Kidney capillary endothelial cell (primary cell): ENCODE measurements at regions not wholly inside any gene's neighbourhood (a gene's known extent, or its start where the extent isn't known, plus 50 kb on each side); places are given as distances from the start of the nearest gene placed in this dataset.
"Not testable (repeated sequence)": the region's sequence is repeated elsewhere in the genome, so short reads cannot be mapped to it uniquely, and the experiment has no call there.

Experiments
- DNase-seq: peaks from one replicate; pipeline ENCODE4 v3.0.0-alpha.2; 2018; ENCODE audit warnings: low spot score

- no peak for DNase-seq
Measured at GRCh38 chr5:1748271-1748670, 51.4 kb downstream of the MRPL36 start.

GRCh38 chr5:1747803-1748085 lies 51.9 kb downstream of the MRPL36 start:
- no peak for DNase-seq

GRCh38 chr5:1747079-1747802 lies 52.4 kb downstream of the MRPL36 start:
- DNase-seq = no peak

- no peak for DNase-seq
Measured at GRCh38 chr5:1746371-1747078, 53.1 kb downstream of the MRPL36 start.

GRCh38 chr5:1745796-1746370 lies 53.8 kb downstream of the MRPL36 start:
- no peak for DNase-seq

- DNase-seq = no peak
Measured at GRCh38 chr5:1745123-1745795, 54.4 kb downstream of the MRPL36 start.

GRCh38 chr5:1744393-1745122 lies 55.1 kb downstream of the MRPL36 start:
- DNase-seq = no peak

- no peak for DNase-seq
Measured at GRCh38 chr5:1743769-1744085, 55.9 kb downstream of the MRPL36 start.

GRCh38 chr5:1743061-1743768 lies 56.4 kb downstream of the MRPL36 start:
- DNase-seq = no peak

GRCh38 chr5:1737790-1738405 lies 61.7 kb downstream of the MRPL36 start:
- DNase-seq = peak; percentile 26

- no peak for DNase-seq
Measured at GRCh38 chr5:1736889-1737711, 62.5 kb downstream of the MRPL36 start.

GRCh38 chr5:1736065-1736464 lies 63.6 kb downstream of the MRPL36 start:
- DNase-seq = no peak

- no peak for DNase-seq
Measured at GRCh38 chr5:1735320-1735970, 64.2 kb downstream of the MRPL36 start.

- DNase-seq = no peak
Measured at GRCh38 chr5:1734908-1735289, 64.7 kb downstream of the MRPL36 start.

GRCh38 chr5:1734271-1734907 lies 65.2 kb downstream of the MRPL36 start:
- no peak for DNase-seq

- no peak for DNase-seq
Measured at GRCh38 chr5:1733369-1733768, 66.3 kb downstream of the MRPL36 start.

- DNase-seq = no peak
Measured at GRCh38 chr5:1732945-1733344, 66.7 kb downstream of the MRPL36 start.

GRCh38 chr5:1732238-1732941 lies 67.2 kb downstream of the MRPL36 start:
- DNase-seq = no peak

- DNase-seq = not testable (repeated sequence)
Measured at GRCh38 chr5:1731855-1732237, 67.8 kb downstream of the MRPL36 start.
